Hematopoietic multipotent progenitor cell treated with erythropoietin and hydrocortisone succinate and interleukin-3 and kit ligand, for 15 days (in vitro differentiated cells): ENCODE measurements at regions not wholly inside any gene's neighbourhood (a gene's known extent, or its start where the extent isn't known, plus 50 kb on each side); places are given as distances from the start of the nearest gene placed in this dataset.
"Not testable (repeated sequence)": the region's sequence is repeated elsewhere in the genome, so short reads cannot be mapped to it uniquely, and the experiment has no call there.

Experiments used
- DNase-seq: peaks from one replicate; pipeline ENCODE4 v3.0.0-alpha.2; 2015; ENCODE audit warnings: low spot score

- DNase-seq: no peak
Measured at GRCh38 chr4:3365326-3365725, 72.5 kb downstream of the RGS12 start.

DNA sequence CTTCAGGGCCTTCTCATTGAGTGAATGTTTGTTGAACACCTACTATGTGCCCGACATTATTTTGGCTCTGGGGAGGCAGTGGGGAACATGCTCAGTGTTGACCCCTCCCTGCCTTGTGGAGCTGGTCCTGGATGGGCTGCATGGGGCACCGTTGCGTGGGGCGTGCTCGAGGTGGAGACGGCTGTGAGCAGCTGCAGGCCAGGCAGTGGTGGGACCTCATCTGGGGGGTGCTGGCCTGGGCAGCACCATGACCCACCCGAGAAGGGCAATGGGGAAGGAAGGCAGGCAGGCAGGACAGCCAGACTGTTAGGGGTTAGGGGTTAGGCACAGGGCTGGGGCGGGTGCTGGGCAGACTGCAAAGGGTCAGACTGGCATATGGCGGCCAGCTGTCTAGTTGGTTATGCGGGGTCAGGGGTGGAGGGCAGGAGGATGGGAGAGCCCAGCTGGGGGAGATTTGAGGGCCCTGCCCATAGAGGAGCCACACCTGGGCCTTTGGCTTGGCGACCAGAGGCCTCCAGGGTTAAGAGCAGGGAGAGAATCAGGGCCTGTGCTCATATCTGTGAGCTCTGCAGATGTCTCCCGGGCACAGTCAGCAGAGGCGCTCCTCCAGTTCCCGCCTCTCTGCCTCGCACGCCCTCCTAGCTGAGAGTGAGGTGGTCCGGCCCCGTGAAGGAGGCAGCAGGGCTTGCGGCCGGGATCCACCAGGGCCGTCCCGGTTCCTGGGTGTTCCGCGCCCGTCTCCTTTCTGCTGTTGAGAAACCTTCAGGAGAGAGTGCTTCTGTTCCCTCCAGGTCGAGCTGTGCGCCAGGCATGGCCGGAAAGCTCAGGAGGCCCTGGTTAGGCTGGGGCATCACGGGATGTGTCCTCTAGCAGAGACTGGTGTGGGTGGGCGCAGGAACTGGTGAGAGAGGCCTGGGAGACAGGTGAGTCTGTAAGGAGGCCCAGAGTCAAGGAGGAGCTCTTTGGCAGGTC is 73.3 kb downstream of the RGS12 start:
- DNase-seq: no peak

- DNase-seq: no peak
Measured at GRCh38 chr4:3366893-3367775, 74.3 kb downstream of the RGS12 start.

DNA sequence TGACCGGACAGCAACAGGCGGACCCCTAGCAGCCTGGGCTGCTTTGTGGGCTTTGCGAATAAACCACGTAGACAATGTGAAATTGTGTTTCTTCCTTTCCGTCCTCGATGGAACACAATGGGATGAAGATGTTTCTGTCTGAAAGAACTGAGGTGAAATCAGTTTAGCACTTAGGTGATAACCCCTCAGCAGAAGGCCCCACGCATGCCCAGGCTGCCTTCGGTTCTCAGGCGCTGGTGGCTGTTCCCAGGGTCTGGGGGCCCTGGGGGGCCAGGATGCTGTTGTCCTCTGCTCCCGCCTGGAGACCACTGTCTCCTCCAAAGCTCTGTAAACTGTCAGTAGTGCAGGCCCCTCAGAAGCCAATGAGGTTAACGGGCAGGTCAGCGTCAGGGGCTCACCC is 73.9 kb upstream of the HGFAC start:
- no peak for DNase-seq

- no peak for DNase-seq
Measured at GRCh38 chr4:3368334-3368733, 73.4 kb upstream of the HGFAC start.

- DNase-seq: no peak
Measured at GRCh38 chr4:3368841-3369760, 72.7 kb upstream of the HGFAC start.

GRCh38 chr4:3369781-3370674 is 71.7 kb upstream of the HGFAC start:
- no peak for DNase-seq

DNA sequence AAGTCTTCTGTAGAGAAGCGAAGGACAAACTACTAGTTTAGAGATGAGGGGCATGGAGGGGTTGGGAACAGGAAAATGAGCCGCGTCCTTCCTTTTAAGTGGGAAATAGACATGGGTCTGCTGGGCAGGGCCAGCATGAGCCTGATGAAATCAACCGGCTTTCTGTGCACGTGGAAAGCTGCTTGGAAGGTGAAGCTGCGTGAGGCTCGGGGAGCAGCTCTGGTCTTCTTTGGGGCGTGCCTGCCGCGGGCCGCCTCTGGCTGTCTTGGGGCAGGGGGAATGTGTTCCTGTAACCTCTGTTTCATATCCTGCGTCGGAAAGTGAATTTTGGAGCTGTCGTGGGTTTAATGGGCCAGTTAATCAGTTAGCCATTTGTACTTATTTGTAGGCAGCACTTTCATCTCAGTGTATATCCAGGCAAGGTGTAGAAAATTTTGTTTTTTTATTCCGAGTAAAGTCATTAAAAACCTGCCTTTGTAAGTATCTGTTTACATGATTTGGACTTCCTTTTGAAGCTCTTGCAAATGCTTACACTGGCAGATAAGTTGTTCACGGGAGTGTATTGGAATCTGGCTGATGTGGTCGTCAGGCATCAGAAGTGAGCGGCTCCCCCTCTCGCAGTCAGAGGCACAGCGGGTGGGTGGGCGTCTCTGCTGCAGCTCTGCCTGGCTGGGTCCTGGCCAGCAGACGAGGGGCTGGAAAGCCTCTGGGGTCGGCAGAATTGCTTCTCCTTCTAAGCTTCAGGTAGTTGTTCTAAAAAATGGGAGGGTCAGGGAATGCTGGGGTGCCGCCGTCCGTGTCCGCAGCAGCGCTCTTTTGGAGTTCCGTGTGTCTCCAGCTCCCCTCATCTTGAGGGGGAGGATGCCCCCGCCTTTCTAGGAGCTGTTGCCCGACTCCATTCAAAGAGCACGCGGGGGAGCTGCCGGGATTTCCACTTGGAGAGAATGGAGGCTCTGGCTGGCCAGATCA is 70.5 kb upstream of the HGFAC start:
- no peak for DNase-seq

GRCh38 chr4:3372264-3372932 is 69.4 kb upstream of the HGFAC start:
- DNase-seq: no peak

GRCh38 chr4:3372933-3373465 is 68.8 kb upstream of the HGFAC start:
- DNase-seq: no peak

DNA sequence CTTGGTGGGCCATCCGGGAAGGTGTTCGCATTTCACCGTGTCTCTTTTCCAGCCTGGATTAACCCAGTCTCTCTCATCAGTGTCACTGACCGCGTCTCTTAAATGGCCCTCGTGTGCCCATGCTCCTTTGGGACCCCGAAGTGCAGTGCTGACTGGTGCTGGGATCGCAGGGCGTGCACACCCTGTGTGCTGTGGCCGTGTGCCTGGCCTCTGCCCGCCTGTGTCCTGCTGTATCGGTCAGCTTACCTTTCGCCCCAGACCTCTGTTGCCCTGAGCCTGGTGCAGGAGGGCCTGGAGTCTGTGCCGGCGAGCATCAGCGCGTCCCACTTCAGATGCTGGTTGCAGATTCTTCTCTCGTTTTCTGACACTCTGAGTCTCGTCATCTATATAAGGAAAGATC is 68.3 kb upstream of the HGFAC start:
- DNase-seq: no peak

DNA sequence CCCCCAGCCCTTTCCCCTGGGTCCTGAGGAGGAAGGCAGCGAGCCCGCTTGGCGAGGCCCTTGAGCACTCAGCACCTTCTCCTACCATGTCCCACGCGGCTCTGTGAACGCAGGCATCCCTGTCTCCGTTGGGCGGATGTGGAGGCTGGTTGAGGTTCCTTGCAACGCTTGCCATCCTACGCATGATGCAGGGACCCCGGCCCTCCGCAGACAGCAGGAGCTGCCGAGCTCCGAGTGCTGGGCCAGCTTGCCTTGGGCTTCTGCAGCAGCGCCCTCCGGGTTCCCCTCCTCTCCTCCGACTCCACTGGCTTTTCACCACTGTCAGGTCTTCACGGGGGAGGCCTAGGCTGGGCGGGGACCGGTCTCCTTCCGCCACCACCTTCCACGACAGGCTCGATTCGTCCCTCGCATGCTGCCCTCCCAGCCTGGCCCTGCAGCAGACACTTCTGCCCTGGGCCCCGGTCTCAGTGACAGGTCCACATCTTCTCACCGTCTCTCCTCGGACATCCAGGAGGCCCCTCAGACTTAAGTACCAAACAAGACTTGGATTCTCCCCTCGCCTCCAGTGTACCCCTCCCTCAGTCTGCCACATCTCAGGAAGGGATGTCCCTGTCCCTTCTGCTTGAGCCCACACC is 67.6 kb upstream of the HGFAC start:
- no peak for DNase-seq

- no peak for DNase-seq
Measured at GRCh38 chr4:3374667-3375066, 67.1 kb upstream of the HGFAC start.

DNA sequence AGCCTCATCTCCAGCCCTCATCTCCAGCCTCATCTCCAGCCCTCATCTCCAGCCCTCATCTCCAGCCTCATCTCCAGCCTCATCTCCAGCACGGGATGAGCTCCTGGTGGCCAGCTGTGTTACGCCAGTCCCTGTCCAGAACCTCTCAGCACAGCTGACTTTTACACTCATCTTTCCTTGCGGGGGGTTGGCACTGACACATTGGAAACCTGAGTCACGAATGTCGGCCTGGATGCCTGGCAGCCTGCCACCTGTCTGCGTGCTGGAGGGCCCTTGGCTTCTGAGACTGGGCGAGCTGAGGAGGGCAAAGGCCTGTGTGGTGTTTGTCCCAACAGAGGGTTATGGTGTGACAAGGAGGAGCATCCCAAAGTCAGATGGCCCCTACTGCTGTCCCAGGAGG is 66.1 kb upstream of the HGFAC start:
- DNase-seq: no peak

GRCh38 chr4:3376266-3376665 is 65.5 kb upstream of the HGFAC start:
- DNase-seq: no peak

- no peak for DNase-seq
Measured at GRCh38 chr4:3377557-3377956, 64.2 kb upstream of the HGFAC start.

DNA sequence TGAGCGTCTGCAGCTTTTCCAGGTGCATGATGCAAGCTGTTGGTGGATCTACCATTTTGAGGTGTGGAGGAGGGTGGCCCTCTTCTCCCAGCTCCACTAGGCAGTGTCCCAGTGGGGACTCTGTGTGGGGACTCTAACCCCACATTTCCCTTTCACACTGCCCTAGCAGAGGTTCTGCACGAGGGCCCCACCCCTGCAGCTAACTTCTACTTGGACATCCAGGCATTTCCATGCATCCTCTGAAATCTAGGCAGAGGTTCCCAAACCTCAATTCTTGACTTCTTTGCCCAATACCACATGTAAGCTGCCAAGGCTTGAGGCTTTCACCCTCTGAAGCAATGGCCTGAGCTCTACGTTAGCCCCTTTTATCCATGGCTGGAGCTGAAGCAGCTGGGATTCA is 61.4 kb upstream of the HGFAC start:
- DNase-seq: not testable (repeated sequence)

DNA sequence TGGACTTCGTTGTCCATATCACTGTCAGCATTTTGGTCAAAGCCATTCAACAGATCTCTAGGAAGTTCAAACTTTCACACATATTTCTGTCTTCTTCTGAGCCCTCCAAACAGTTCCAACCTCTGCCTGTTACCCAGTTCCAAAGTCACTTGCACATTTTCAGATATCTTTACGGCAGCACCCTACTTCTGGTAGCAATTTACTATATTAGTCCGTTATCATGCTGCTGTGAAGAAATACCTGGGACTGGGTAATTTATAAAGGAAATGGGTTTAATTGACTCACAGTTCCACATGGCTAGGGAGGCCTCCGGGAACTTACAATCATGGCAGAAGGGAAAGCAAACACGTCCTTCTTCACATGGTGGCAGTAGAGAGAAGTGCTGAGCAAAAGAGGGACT is 60.6 kb upstream of the HGFAC start:
- not testable (repeated sequence) for DNase-seq
